ENCODE measurements at regions not wholly inside any gene's neighbourhood (a gene's known extent, or its start where the extent isn't known, plus 50 kb on each side); places are given as distances from the start of the nearest gene placed in this dataset.
"Not testable (repeated sequence)": the region's sequence is repeated elsewhere in the genome, so short reads cannot be mapped to it uniquely, and the experiment has no call there.

DNA sequence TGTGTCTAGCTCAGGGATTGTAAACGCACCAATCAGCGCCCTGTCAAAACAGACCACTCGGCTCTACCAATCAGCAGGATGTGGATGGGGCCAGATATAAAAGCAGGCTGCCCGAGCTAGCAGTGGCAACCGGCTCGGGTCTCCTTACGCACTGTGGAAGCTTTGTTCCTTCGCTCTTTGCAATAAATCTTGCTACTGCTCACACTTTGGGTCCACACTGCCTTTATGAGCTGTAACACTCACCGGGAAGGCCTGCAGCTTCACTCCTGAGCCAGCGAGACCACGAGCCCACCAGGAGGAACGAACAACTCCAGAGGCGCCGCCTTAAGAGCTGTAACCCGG, 630.6 kb upstream of the NXPH2 start:
- TF ChIP-seq, protein P1, sequence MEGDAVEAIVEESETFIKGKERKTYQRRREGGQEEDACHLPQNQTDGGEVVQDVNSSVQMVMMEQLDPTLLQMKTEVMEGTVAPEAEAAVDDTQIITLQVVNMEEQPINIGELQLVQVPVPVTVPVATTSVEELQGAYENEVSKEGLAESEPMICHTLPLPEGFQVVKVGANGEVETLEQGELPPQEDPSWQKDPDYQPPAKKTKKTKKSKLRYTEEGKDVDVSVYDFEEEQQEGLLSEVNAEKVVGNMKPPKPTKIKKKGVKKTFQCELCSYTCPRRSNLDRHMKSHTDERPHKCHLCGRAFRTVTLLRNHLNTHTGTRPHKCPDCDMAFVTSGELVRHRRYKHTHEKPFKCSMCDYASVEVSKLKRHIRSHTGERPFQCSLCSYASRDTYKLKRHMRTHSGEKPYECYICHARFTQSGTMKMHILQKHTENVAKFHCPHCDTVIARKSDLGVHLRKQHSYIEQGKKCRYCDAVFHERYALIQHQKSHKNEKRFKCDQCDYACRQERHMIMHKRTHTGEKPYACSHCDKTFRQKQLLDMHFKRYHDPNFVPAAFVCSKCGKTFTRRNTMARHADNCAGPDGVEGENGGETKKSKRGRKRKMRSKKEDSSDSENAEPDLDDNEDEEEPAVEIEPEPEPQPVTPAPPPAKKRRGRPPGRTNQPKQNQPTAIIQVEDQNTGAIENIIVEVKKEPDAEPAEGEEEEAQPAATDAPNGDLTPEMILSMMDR (IDR thresholded peaks at IDR 0.05) = not testable (repeated sequence)
- not testable (repeated sequence) for TF ChIP-seq POLR2A (IDR thresholded peaks at IDR 0.05; ENCODE audit: low read depth); POLR2AphosphoS5 (IDR thresholded peaks at IDR 0.05)

Data from esophagus muscularis mucosa (tissue), 3 donors.